Neural cell (in vitro differentiated cells): ENCODE measurements at regions not wholly inside any gene's neighbourhood (a gene's known extent, or its start where the extent isn't known, plus 50 kb on each side); places are given as distances from the start of the nearest gene placed in this dataset.

Experiments used
- CTCF ChIP-seq: fragments of 450-650 bp; IDR thresholded peaks from 2 replicates; pipeline ENCODE4 v1.5.1; 2014; ENCODE audit warnings: antibody characterized with exemption, mild to moderate bottlenecking, moderate library complexity; ENCODE audit not compliant: poor library complexity, severe bottlenecking
- EP300 ChIP-seq: fragments of 450-650 bp; conservative IDR thresholded peaks from 2 replicates; pipeline ENCODE4 v1.6.1; 2014; ENCODE audit warnings: antibody characterized with exemption, mild to moderate bottlenecking, moderate library complexity; ENCODE audit not compliant: poor library complexity, severe bottlenecking
- EZH2 ChIP-seq: fragments of 200-600, 300-800 bp; shearing (Covaris generic), sonication (generic); IDR thresholded peaks from 2 replicates; pipeline ENCODE4 v1.6.1; 2014; ENCODE audit warnings: antibody characterized with exemption, low read length, borderline replicate concordance, mild to moderate bottlenecking; ENCODE audit not compliant: insufficient read depth, poor library complexity, severe bottlenecking
- MXI1 ChIP-seq: fragments of 450-650 bp; conservative IDR thresholded peaks from 2 replicates; pipeline ENCODE4 v1.6.1; 2014; ENCODE audit warnings: antibody characterized with exemption, mild to moderate bottlenecking; ENCODE audit not compliant: poor library complexity, severe bottlenecking
- REST ChIP-seq: IDR thresholded peaks from 2 replicates; pipeline ENCODE4 v1.6.1; 2012; ENCODE audit warnings: borderline replicate concordance

GRCh38 chr16:86371083-86371803, 139.1 kb upstream of the FOXF1 start:
- no peak for TF ChIP-seq CTCF
- TF ChIP-seq EP300 = no peak
- no peak for TF ChIP-seq MXI1
- TF ChIP-seq REST = no peak
- TF ChIP-seq EZH2 = no peak
